ENCODE measurements at regions not wholly inside any gene's neighbourhood (a gene's known extent, or its start where the extent isn't known, plus 50 kb on each side); places are given as distances from the start of the nearest gene placed in this dataset.

- intact Hi-C loops (cut with micrococcal nuclease; ENCODE audit: unreplicated experiment) (no loop called here), in situ Hi-C loops (cut with HindIII; ENCODE audit: extremely low pct_ligation_motif_present, low pct_unique_long_range_greater_than_20kb) (no loop called here)
- Histone ChIP-seq H3K79me2 (ENCODE audit: insufficient read depth, low read length) (no peaks in the 10 kb centered on the region), H3K9ac (ENCODE audit: insufficient read depth, low read depth, low read length) (no peak overlapping the region), H2AFZ (ENCODE audit: low read length) (no peak overlapping the region), H3K27me3 (ENCODE audit: control insufficient read depth in 1 of 2, insufficient read depth in 2 of 2, low read length in 2 of 2) (no peaks in the 10 kb centered on the region), H4K20me1 (ENCODE audit: insufficient read depth, low read length) (no peaks in the 10 kb centered on the region), H3K4me2 (ENCODE audit: low read depth, low read length) (no peak overlapping the region), H3K36me3 (replicated peaks in 1 of 2; ENCODE audit: control insufficient read depth in 1 of 2, insufficient read depth in 2 of 2, low read length in 2 of 2) (no peaks in the 10 kb centered on the region), H3K4me3 (replicated peaks in 1 of 3; ENCODE audit: insufficient read depth in 1 of 3, low read depth in 2 of 3, low read length in 3 of 3) (no peak overlapping the region), H3K4me1 (ENCODE audit: insufficient read depth, low read length) (no peaks in the 10 kb centered on the region), H3K9me3 (ENCODE audit: low read length) (peaks cover 59% of the 10 kb centered on the region), H3K27ac (ENCODE audit: extremely low read length, insufficient read depth, low read length) (no peak overlapping the region)
- FAIRE-seq (no peak), ATAC-seq (no peak), DNase-seq (ENCODE audit: low spot score) (no peak)
- no TSS peak for BruUV-seq (replicated peaks)
- 20% methylated on average over 5 of the region's 5 CpGs for WGBS (ENCODE audit: low lambda C conversion rate)
- CTCF ChIA-PET (ENCODE audit: low intra/inter-chr PET ratio, low total read pairs): no interaction called here
- TF ChIP-seq ZNF296 (CRISPR knock-in tag; conservative IDR thresholded peaks at IDR 0.05): no peak
- TF ChIP-seq ZNF512 (CRISPR knock-in tag; IDR thresholded peaks at IDR 0.05): no peak
- TF ChIP-seq MED8 (CRISPR knock-in tag; IDR thresholded peaks at IDR 0.05; ENCODE audit: insufficient replicate concordance): no peak
- POLR2A ChIA-PET: no interaction called here
Observed at GRCh38 chr2:5544205-5544786, 147.9 kb upstream of the SOX11 start.

- Histone ChIP-seq H4K20me1 (ENCODE audit: insufficient read depth, low read length) (no peaks in the 10 kb centered on the region), H2AFZ (ENCODE audit: low read length) (no peak overlapping the region), H3K4me2 (ENCODE audit: low read depth, low read length) (no peak overlapping the region), H3K36me3 (replicated peaks in 1 of 2; ENCODE audit: control insufficient read depth in 1 of 2, insufficient read depth in 2 of 2, low read length in 2 of 2) (no peaks in the 10 kb centered on the region), H3K9ac (ENCODE audit: insufficient read depth, low read depth, low read length) (no peak overlapping the region), H3K4me1 (ENCODE audit: insufficient read depth, low read length) (no peaks in the 10 kb centered on the region), H3K79me2 (ENCODE audit: insufficient read depth, low read length) (no peaks in the 10 kb centered on the region), H3K27ac (ENCODE audit: extremely low read length, insufficient read depth, low read length) (no peak overlapping the region), H3K9me3 (ENCODE audit: low read length) (peaks cover 59% of the 10 kb centered on the region), H3K27me3 (ENCODE audit: control insufficient read depth in 1 of 2, insufficient read depth in 2 of 2, low read length in 2 of 2) (no peaks in the 10 kb centered on the region), H3K4me3 (replicated peaks in 1 of 3; ENCODE audit: insufficient read depth in 1 of 3, low read depth in 2 of 3, low read length in 3 of 3) (no peak overlapping the region)
- ChIA-PET CTCF (ENCODE audit: low intra/inter-chr PET ratio, low total read pairs) (no interaction called here), POLR2A (no interaction called here)
- BruUV-seq (replicated peaks): no TSS peak
- ATAC-seq (no peak), FAIRE-seq (no peak), DNase-seq (ENCODE audit: low spot score) (no peak)
- 4% methylated on average over 1 of the region's 1 CpG for WGBS (ENCODE audit: low lambda C conversion rate)
- in situ Hi-C loops (cut with HindIII; ENCODE audit: extremely low pct_ligation_motif_present, low pct_unique_long_range_greater_than_20kb): no loop called here
- intact Hi-C loops (cut with micrococcal nuclease; ENCODE audit: unreplicated experiment): no loop called here
- TF ChIP-seq E2F2 (CRISPR knock-in tag; IDR thresholded peaks at IDR 0.05; ENCODE audit: borderline replicate concordance) (no peak), ZNF777 (CRISPR knock-in tag; IDR thresholded peaks at IDR 0.05) (no peak), CREB1 (IDR thresholded peaks at IDR 0.05) (0 out of 2 replicates have a peak, but pooled peaks have one; percentile 5), CREB1 (CRISPR knock-in tag; IDR thresholded peaks at IDR 0.05) (no peak)
Observed at GRCh38 chr2:5546181-5546580, 146.0 kb upstream of the SOX11 start.
